ENCODE measurements at regions not wholly inside any gene's neighbourhood (a gene's known extent, or its start where the extent isn't known, plus 50 kb on each side); places are given as distances from the start of the nearest gene placed in this dataset.

GRCh38 chr2:166573391-166573790 is 79.3 kb upstream of the SCN7A start:
- TF ChIP-seq, protein P1, sequence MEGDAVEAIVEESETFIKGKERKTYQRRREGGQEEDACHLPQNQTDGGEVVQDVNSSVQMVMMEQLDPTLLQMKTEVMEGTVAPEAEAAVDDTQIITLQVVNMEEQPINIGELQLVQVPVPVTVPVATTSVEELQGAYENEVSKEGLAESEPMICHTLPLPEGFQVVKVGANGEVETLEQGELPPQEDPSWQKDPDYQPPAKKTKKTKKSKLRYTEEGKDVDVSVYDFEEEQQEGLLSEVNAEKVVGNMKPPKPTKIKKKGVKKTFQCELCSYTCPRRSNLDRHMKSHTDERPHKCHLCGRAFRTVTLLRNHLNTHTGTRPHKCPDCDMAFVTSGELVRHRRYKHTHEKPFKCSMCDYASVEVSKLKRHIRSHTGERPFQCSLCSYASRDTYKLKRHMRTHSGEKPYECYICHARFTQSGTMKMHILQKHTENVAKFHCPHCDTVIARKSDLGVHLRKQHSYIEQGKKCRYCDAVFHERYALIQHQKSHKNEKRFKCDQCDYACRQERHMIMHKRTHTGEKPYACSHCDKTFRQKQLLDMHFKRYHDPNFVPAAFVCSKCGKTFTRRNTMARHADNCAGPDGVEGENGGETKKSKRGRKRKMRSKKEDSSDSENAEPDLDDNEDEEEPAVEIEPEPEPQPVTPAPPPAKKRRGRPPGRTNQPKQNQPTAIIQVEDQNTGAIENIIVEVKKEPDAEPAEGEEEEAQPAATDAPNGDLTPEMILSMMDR (IDR thresholded peaks at IDR 0.05 in 4 of 5, conservative IDR thresholded peaks at IDR 0.05 in 1 of 5) = no peak
- TF ChIP-seq POLR2A (IDR thresholded peaks at IDR 0.05) = no peak
